HCT116 (cell line): ENCODE measurements at regions not wholly inside any gene's neighbourhood (a gene's known extent, or its start where the extent isn't known, plus 50 kb on each side); places are given as distances from the start of the nearest gene placed in this dataset.

ENCODE experiments used
- ATAC-seq: fragments of 200-7000 bp; cut with Tn5 transposase; 2 replicates; pipeline ENCODE4 v1.9.1; 2020; ENCODE audit warnings: mild to moderate bottlenecking, moderate library complexity
- BruUV-seq: library from RNA; stranded (reverse); fragments of 400-500 nt; replicated peaks from 2 replicates; lab custom pipeline; 2021; lab: Mats Ljungman, UMichigan
- CTCF ChIA-PET: fragments of 300-600 bp; sonication (Branson Sonifier 250); formaldehyde crosslinking; loops from one replicate; lab custom pipeline; 2021; ENCODE audit warnings: antibody characterized with exemption; lab: Charles Lee
- POLR2A ChIA-PET: fragments of 300-600, 350-600 bp; sonication (Branson Sonifier 250); formaldehyde crosslinking; loops from one replicate; lab custom pipeline; 2021; ENCODE audit warnings: antibody characterized with exemption; lab: Charles Lee
- RAD21 ChIA-PET, 2 experiments: fragments of 300-600 bp; sonication (Branson Sonifier 250); formaldehyde crosslinking; loops; one replicate each; lab custom pipeline; 2023; ENCODE audit warnings: low total read pairs in 2 of 2; ENCODE audit not compliant: uncharacterized antibody in 2 of 2, unreplicated experiment in 2 of 2, low non-redundant PET in 1 of 2; lab: Charles Lee
- DNase-seq: peaks from one replicate; pipeline ENCODE4 v3.0.0-alpha.2; 2010; ENCODE audit warnings: low read depth, low spot score
- H2AFZ ChIP-seq: fragments of 200-600 bp; shearing (Covaris generic), sonication (generic); 2 replicates; pipeline ENCODE4 v1.6.1; 2017; ENCODE audit warnings: low read depth, mixed run types, mixed read lengths, antibody characterized with exemption, low read length; ENCODE audit not compliant: poor library complexity, severe bottlenecking
- H3K27ac ChIP-seq: 2 replicates; pipeline ENCODE4 v1.5.1; 2012; ENCODE audit warnings: low read depth, low read length
- H3K27me3 ChIP-seq: fragments of 200-600 bp; sonication (generic); 2 replicates; pipeline ENCODE4 v1.6.1; 2016; ENCODE audit warnings: mixed run types, low read length, mixed read lengths; ENCODE audit not compliant: insufficient read depth
- H3K36me3 ChIP-seq, 2 experiments: fragments of 200-500 bp in 1 of 2; fragments of 200-600 bp in 1 of 2; sonication (Bioruptor generic) in 1 of 2; sonication (generic) in 1 of 2; 2 replicates each; pipeline versions ENCODE4 v1.5.1 to v1.6.1; 2014 to 2016; ENCODE audit warnings: low read length in 2 of 2, inconsistent platforms in 1 of 2, mixed read lengths in 1 of 2, mixed run types in 1 of 2; ENCODE audit not compliant: insufficient read depth in 2 of 2, control insufficient read depth in 1 of 2
- H3K4me1 ChIP-seq, 2 experiments: fragments of 200-600 bp in 1 of 2; sonication (generic) in 1 of 2; 2 replicates each; pipeline versions ENCODE4 v1.5.1 to v1.6.1; 2012 to 2017; ENCODE audit warnings: low read length in 2 of 2, inconsistent platforms in 1 of 2, mild to moderate bottlenecking in 1 of 2, mixed read lengths in 1 of 2, mixed run types in 1 of 2, moderate library complexity in 1 of 2; ENCODE audit not compliant: insufficient read depth in 2 of 2, control insufficient read depth in 1 of 2
- H3K4me2 ChIP-seq: fragments of 200-600 bp; sonication (generic); 2 replicates; pipeline ENCODE4 v1.6.1; 2017; ENCODE audit warnings: mixed run types, low read length, mixed read lengths
- H3K4me3 ChIP-seq, 2 experiments: fragments of 200-600 bp in 1 of 2; sonication (generic) in 1 of 2; replicated peaks in 1 of 2; 2 replicates each; pipeline ENCODE4 v1.5.1; 2011 to 2016; ENCODE audit warnings: low read length in 2 of 2, control low read depth in 1 of 2, low read depth in 1 of 2, mild to moderate bottlenecking in 1 of 2, mixed read lengths in 1 of 2, mixed run types in 1 of 2
- H3K79me2 ChIP-seq: fragments of 200-600 bp; sonication (generic); 2 replicates; pipeline ENCODE4 v1.6.1; 2017; ENCODE audit warnings: mild to moderate bottlenecking, mixed run types, low read length, moderate library complexity, mixed read lengths; ENCODE audit not compliant: insufficient read depth
- H3K9ac ChIP-seq: fragments of 200-600 bp; sonication (generic); 2 replicates; pipeline ENCODE4 v1.6.1; 2016; ENCODE audit warnings: low read length, mixed read lengths
- H3K9me2 ChIP-seq: fragments of 200-600 bp; sonication (generic), shearing (Covaris generic); 2 replicates; pipeline ENCODE4 v1.6.1; 2017; ENCODE audit warnings: mixed run types, mild to moderate bottlenecking, moderate library complexity; ENCODE audit not compliant: insufficient read depth
- H3K9me3 ChIP-seq, 2 experiments: fragments of 200-500 bp in 1 of 2; fragments of 200-600 bp in 1 of 2; sonication (Bioruptor generic) in 1 of 2; sonication (generic) in 1 of 2; 2 replicates each; pipeline ENCODE4 v1.6.1; 2014 to 2017; ENCODE audit warnings: low read length in 2 of 2, mixed read lengths in 2 of 2, inconsistent platforms in 1 of 2, low read depth in 1 of 2, mild to moderate bottlenecking in 1 of 2, mixed run types in 1 of 2, moderate library complexity in 1 of 2; ENCODE audit not compliant: control insufficient read depth in 1 of 2, insufficient read depth in 1 of 2
- H4K20me1 ChIP-seq: fragments of 200-600 bp; sonication (generic), shearing (Covaris generic); 2 replicates; pipeline ENCODE4 v1.6.1; 2017; ENCODE audit warnings: mixed run types, mild to moderate bottlenecking, moderate library complexity; ENCODE audit not compliant: insufficient read depth
- ATF3 ChIP-seq: IDR thresholded peaks from 2 replicates; pipeline ENCODE4 v1.6.1; 2012
- EZH2phosphoT487 ChIP-seq: fragments of 200-600 bp; IDR thresholded peaks from 2 replicates; pipeline ENCODE4 v1.6.1; 2018; ENCODE audit warnings: antibody characterized with exemption, borderline replicate concordance
- FOSL1 ChIP-seq: IDR thresholded peaks from 2 replicates; pipeline ENCODE4 v1.6.1; 2012; ENCODE audit warnings: low read depth
- JUND ChIP-seq: IDR thresholded peaks from 2 replicates; pipeline ENCODE4 v1.6.1; 2012
- POLR2A ChIP-seq: IDR thresholded peaks from 2 replicates; pipeline ENCODE4 v1.7.0; 2011; ENCODE audit warnings: borderline replicate concordance; ENCODE audit not compliant: insufficient read depth, insufficient read length; ENCODE audit errors: extremely low read depth
- SP1 ChIP-seq: IDR thresholded peaks from 2 replicates; pipeline ENCODE4 v1.6.1; 2012; ENCODE audit warnings: low read depth
- ZBTB33 ChIP-seq: IDR thresholded peaks from 2 replicates; pipeline ENCODE4 v1.6.1; 2011; ENCODE audit warnings: mild to moderate bottlenecking, low read length, moderate library complexity; ENCODE audit not compliant: insufficient replicate concordance; ENCODE audit errors: extremely low read depth
- ZNF274 ChIP-seq: fragments of 200-500 bp; sonication (Bioruptor generic); IDR thresholded peaks from 2 replicates; pipeline ENCODE4 v1.6.1; 2014; ENCODE audit warnings: mild to moderate bottlenecking, low read depth, low read length, inconsistent platforms
- intact Hi-C: fragments of 100-400 bp; cut with micrococcal nuclease; formaldehyde crosslinking; loops from 2 replicates; pipeline ENCODE4 v1.10.0; 2022
- TF ChIP-seq, protein P1 (sequence below), 3 experiments: fragments of 200-600 bp in 1 of 3; sonication (generic) in 1 of 3; IDR thresholded peaks in 2 of 3; conservative IDR thresholded peaks in 1 of 3; 2 replicates each; pipeline ENCODE4 v1.5.1; 2012 to 2017; ENCODE audit warnings: low read depth in 2 of 3, low read length in 2 of 3, antibody characterized with exemption in 1 of 3, borderline replicate concordance in 1 of 3, control low read depth in 1 of 3, mild to moderate bottlenecking in 1 of 3, mixed read lengths in 1 of 3, mixed run types in 1 of 3, moderate library complexity in 1 of 3; ENCODE audit not compliant: insufficient read depth in 1 of 3

- H3K27ac ChIP-seq = no peak overlapping the region
- no peaks in the 10 kb centered on the region for H3K9me3 ChIP-seq
- H3K4me3 ChIP-seq = no peak overlapping the region
- no peaks in the 10 kb centered on the region for H3K36me3 ChIP-seq
- ChIA-PET POLR2A (no interaction called here), RAD21 (no interaction called here), CTCF (no interaction called here)
- H3K27me3 ChIP-seq = no peaks in the 10 kb centered on the region
- ATAC-seq (no peak), DNase-seq (no peak)
- H4K20me1 ChIP-seq = no peaks in the 10 kb centered on the region
- no TSS peak for BruUV-seq
- no peak overlapping the region for H2AFZ ChIP-seq
- H3K9me2 ChIP-seq = no peaks in the 10 kb centered on the region
- intact Hi-C loops = no loop called here
- H3K9ac ChIP-seq = no peak overlapping the region
- no peak overlapping the region for H3K4me2 ChIP-seq
- no peaks in the 10 kb centered on the region for H3K79me2 ChIP-seq
- no peaks in the 10 kb centered on the region for H3K4me1 ChIP-seq
- no peak for TF ChIP-seq SP1
- TF ChIP-seq POLR2A = no peak
- TF ChIP-seq ZNF274 = no peak
- TF ChIP-seq ATF3 = no peak
- TF ChIP-seq JUND = no peak
- TF ChIP-seq, protein P1, sequence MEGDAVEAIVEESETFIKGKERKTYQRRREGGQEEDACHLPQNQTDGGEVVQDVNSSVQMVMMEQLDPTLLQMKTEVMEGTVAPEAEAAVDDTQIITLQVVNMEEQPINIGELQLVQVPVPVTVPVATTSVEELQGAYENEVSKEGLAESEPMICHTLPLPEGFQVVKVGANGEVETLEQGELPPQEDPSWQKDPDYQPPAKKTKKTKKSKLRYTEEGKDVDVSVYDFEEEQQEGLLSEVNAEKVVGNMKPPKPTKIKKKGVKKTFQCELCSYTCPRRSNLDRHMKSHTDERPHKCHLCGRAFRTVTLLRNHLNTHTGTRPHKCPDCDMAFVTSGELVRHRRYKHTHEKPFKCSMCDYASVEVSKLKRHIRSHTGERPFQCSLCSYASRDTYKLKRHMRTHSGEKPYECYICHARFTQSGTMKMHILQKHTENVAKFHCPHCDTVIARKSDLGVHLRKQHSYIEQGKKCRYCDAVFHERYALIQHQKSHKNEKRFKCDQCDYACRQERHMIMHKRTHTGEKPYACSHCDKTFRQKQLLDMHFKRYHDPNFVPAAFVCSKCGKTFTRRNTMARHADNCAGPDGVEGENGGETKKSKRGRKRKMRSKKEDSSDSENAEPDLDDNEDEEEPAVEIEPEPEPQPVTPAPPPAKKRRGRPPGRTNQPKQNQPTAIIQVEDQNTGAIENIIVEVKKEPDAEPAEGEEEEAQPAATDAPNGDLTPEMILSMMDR (IDR thresholded peaks at IDR 0.05 in 2 of 3, conservative IDR thresholded peaks at IDR 0.05 in 1 of 3; ENCODE audit: borderline replicate concordance in 1 of 3, insufficient read depth in 1 of 3, low read depth in 2 of 3, low read length in 2 of 3) = no peak
- TF ChIP-seq FOSL1 = no peak
- no peak for TF ChIP-seq ZBTB33
- no peak for TF ChIP-seq EZH2phosphoT487
- TF ChIP-seq, all 23 proteins: peak for 0
Observed at GRCh38 chr1:81408419-81408818, 392.3 kb upstream of the ADGRL2 start.
